H1 (cell line): ENCODE measurements at regions not wholly inside any gene's neighbourhood (a gene's known extent, or its start where the extent isn't known, plus 50 kb on each side); places are given as distances from the start of the nearest gene placed in this dataset.

Experiments used
- CTCF ChIA-PET: fragments of 300-600 bp; sonication (Branson Sonifier 250); formaldehyde crosslinking; loops from one replicate; lab custom pipeline; 2021; ENCODE audit not compliant: partially characterized antibody; lab: Charles Lee
- POLR2A ChIA-PET: fragments of 300-600 bp; sonication (Branson Sonifier 250); formaldehyde crosslinking; loops from one replicate; lab custom pipeline; 2021; ENCODE audit warnings: inconsistent platforms; ENCODE audit not compliant: partially characterized antibody; lab: Charles Lee
- DNase-seq, 2 experiments: peaks; one replicate each; pipeline versions ENCODE4 v3.0.0 to v3.0.0-alpha.2; 2010 to 2022; ENCODE audit warnings: low spot score in 2 of 2, low read depth in 1 of 2, mixed read lengths in 1 of 2
- FAIRE-seq: peaks from 2 replicates; lab custom pipeline; 2011; peaks lifted over from hg19 to GRCh38; lab: Jason Lieb, UNC
- H2AFZ ChIP-seq: 2 replicates; pipeline ENCODE4 v1.8.1; 2012; ENCODE audit warnings: low read length, inconsistent platforms
- H2AK5ac ChIP-seq: 2 replicates; pipeline ENCODE4 v1.6.1; 2013; ENCODE audit warnings: low read depth, low read length
- H2BK120ac ChIP-seq: replicated peaks from 2 replicates; pipeline ENCODE3; 2013; ENCODE audit warnings: low read depth, low read length, inconsistent platforms
- H2BK12ac ChIP-seq: 2 replicates; pipeline ENCODE4 v1.6.1; 2013; ENCODE audit warnings: low read depth, low read length
- H2BK15ac ChIP-seq: 2 replicates; pipeline ENCODE4 v1.6.1; 2013; ENCODE audit warnings: low read length
- H2BK20ac ChIP-seq: 2 replicates; pipeline ENCODE4 v1.6.1; 2013; ENCODE audit warnings: low read length
- H2BK5ac ChIP-seq: 2 replicates; pipeline ENCODE4 v1.6.1; 2013; ENCODE audit warnings: low read depth, low read length
- H3K14ac ChIP-seq: 2 replicates; pipeline ENCODE4 v1.6.1; 2013; ENCODE audit warnings: inconsistent platforms; ENCODE audit not compliant: insufficient read length
- H3K18ac ChIP-seq: 2 replicates; pipeline ENCODE4 v1.6.1; 2013; ENCODE audit warnings: low read length; ENCODE audit errors: extremely low read depth
- H3K23ac ChIP-seq: 2 replicates; pipeline ENCODE4 v1.6.1; 2013; ENCODE audit warnings: inconsistent platforms; ENCODE audit not compliant: insufficient read length
- H3K23me2 ChIP-seq: 2 replicates; pipeline ENCODE4 v1.6.1; 2013; ENCODE audit warnings: low read depth, low read length
- H3K27ac ChIP-seq: 2 replicates; pipeline ENCODE4 v1.6.1; 2011; ENCODE audit warnings: low read depth, low read length, inconsistent platforms
- H3K27me3 ChIP-seq, 4 experiments: replicated peaks in 1 of 4; 1 replicate in 1 of 4; 2 replicates in 3 of 4; pipeline versions ENCODE4 v1.6.1 to v1.8.1; 2011 to 2013; ENCODE audit warnings: low read length in 3 of 4, mild to moderate bottlenecking in 3 of 4, inconsistent platforms in 2 of 4, mixed read lengths in 2 of 4, moderate library complexity in 1 of 4; ENCODE audit not compliant: control insufficient read depth in 3 of 4, insufficient read depth in 3 of 4; ENCODE audit errors: extremely low read depth in 1 of 4
- H3K36me3 ChIP-seq, 4 experiments: 2 replicates each; pipeline versions ENCODE4 v1.6.1 to v1.8.1; 2011 to 2013; ENCODE audit warnings: mild to moderate bottlenecking in 4 of 4, low read length in 3 of 4, moderate library complexity in 2 of 4, control low read depth in 1 of 4, inconsistent platforms in 1 of 4; ENCODE audit not compliant: insufficient read depth in 4 of 4, control insufficient read depth in 2 of 4
- H3K4ac ChIP-seq: replicated peaks from 2 replicates; pipeline ENCODE3; 2013; ENCODE audit warnings: low read length, low read depth, mixed read lengths, inconsistent platforms; ENCODE audit not compliant: insufficient read length
- H3K4me1 ChIP-seq, 4 experiments: replicated peaks in 1 of 4; 1 replicate in 1 of 4; 2 replicates in 3 of 4; pipeline versions ENCODE4 v1.6.1 to v1.8.1; 2011 to 2013; ENCODE audit warnings: low read length in 3 of 4, inconsistent platforms in 2 of 4, mixed read lengths in 1 of 4; ENCODE audit not compliant: insufficient read depth in 4 of 4, control insufficient read depth in 3 of 4
- H3K4me2 ChIP-seq, 2 experiments: 2 replicates each; pipeline versions ENCODE4 v1.6.1 to v1.8.1; 2011 to 2013; ENCODE audit warnings: low read depth in 2 of 2, low read length in 2 of 2, control low read depth in 1 of 2, inconsistent platforms in 1 of 2, mild to moderate bottlenecking in 1 of 2; ENCODE audit not compliant: insufficient read depth in 1 of 2
- H3K4me3 ChIP-seq, 4 experiments: fragments of 200-600, 300-600 bp in 1 of 4; sonication (generic), shearing (Covaris generic), sonication (Bioruptor Twin) in 1 of 4; 2 replicates each; pipeline versions ENCODE4 v1.5.1 to v1.8.1; 2011 to 2016; ENCODE audit warnings: low read length in 4 of 4, low read depth in 3 of 4, control low read depth in 2 of 4, inconsistent platforms in 2 of 4, mild to moderate bottlenecking in 2 of 4, mixed read lengths in 1 of 4, moderate library complexity in 1 of 4; ENCODE audit not compliant: insufficient read depth in 2 of 4; ENCODE audit errors: extremely low read depth in 1 of 4
- H3K56ac ChIP-seq: replicated peaks from 2 replicates; pipeline ENCODE3; 2013; ENCODE audit warnings: low read depth, mild to moderate bottlenecking, mixed read lengths, low read length, inconsistent platforms; ENCODE audit not compliant: insufficient read length
- H3K79me1 ChIP-seq: 2 replicates; pipeline ENCODE4 v1.6.1; 2013; ENCODE audit warnings: low read depth, low read length, control low read depth
- H3K79me2 ChIP-seq, 2 experiments: 2 replicates each; pipeline versions ENCODE4 v1.6.1 to v1.8.1; 2012 to 2013; ENCODE audit warnings: low read length in 2 of 2, mild to moderate bottlenecking in 2 of 2, inconsistent platforms in 1 of 2; ENCODE audit not compliant: insufficient read depth in 2 of 2, control insufficient read depth in 1 of 2
- H3K9ac ChIP-seq, 4 experiments: replicated peaks in 1 of 4; 1 replicate in 1 of 4; 2 replicates in 3 of 4; pipeline versions ENCODE4 v1.6.1 to v1.8.1; 2011 to 2013; ENCODE audit warnings: low read depth in 3 of 4, low read length in 3 of 4, control low read depth in 2 of 4, mild to moderate bottlenecking in 2 of 4, moderate library complexity in 2 of 4, inconsistent platforms in 1 of 4; ENCODE audit errors: extremely low read depth in 1 of 4
- H3K9me3 ChIP-seq, 2 experiments: 2 replicates each; pipeline versions ENCODE4 v1.6.1 to v1.8.1; 2012 to 2013; ENCODE audit warnings: mild to moderate bottlenecking in 2 of 2, moderate library complexity in 2 of 2, control low read depth in 1 of 2, inconsistent platforms in 1 of 2, low read depth in 1 of 2, low read length in 1 of 2, mixed read lengths in 1 of 2; ENCODE audit not compliant: insufficient read depth in 2 of 2
- H4K20me1 ChIP-seq, 2 experiments: replicated peaks in 1 of 2; 2 replicates each; pipeline versions ENCODE3 to v1.8.1; 2011 to 2013; ENCODE audit warnings: inconsistent platforms in 2 of 2, low read length in 2 of 2, mild to moderate bottlenecking in 1 of 2; ENCODE audit not compliant: insufficient read depth in 2 of 2, control insufficient read depth in 1 of 2
- H4K5ac ChIP-seq: 2 replicates; pipeline ENCODE4 v1.6.1; 2013; ENCODE audit warnings: low read length, low read depth, mixed read lengths, inconsistent platforms; ENCODE audit not compliant: insufficient read length
- H4K8ac ChIP-seq: 2 replicates; pipeline ENCODE4 v1.8.0; 2013; ENCODE audit warnings: mild to moderate bottlenecking, moderate library complexity, low read length, inconsistent platforms; ENCODE audit not compliant: insufficient read depth; ENCODE audit errors: extremely low read depth
- H4K91ac ChIP-seq: replicated peaks from 2 replicates; pipeline ENCODE3; 2013; ENCODE audit warnings: low read length, mixed read lengths, inconsistent platforms; ENCODE audit not compliant: insufficient read length
- BACH1 ChIP-seq: IDR thresholded peaks from 2 replicates; pipeline ENCODE4 v1.6.1; 2012; ENCODE audit warnings: low read length, improper control_type of control experiment
- CHD1 ChIP-seq: IDR thresholded peaks from 2 replicates; pipeline ENCODE4 v1.6.1; 2012; ENCODE audit warnings: low read depth, low read length, improper control_type of control experiment
- CTBP2 ChIP-seq: IDR thresholded peaks from 2 replicates; pipeline ENCODE4 v1.7.0; 2011; ENCODE audit warnings: borderline replicate concordance, mild to moderate bottlenecking, moderate library complexity, mixed read lengths, low read length; ENCODE audit not compliant: insufficient read depth, insufficient read length
- CTCF ChIP-seq, 3 experiments: IDR thresholded peaks; 1 replicate in 2 of 3; 2 replicates in 1 of 3; pipeline versions ENCODE4 v1.5.1 to v1.6.1; 2011; ENCODE audit warnings: low read length in 3 of 3, mild to moderate bottlenecking in 3 of 3, inconsistent platforms in 2 of 3, low read depth in 1 of 3, moderate library complexity in 1 of 3; ENCODE audit not compliant: insufficient read depth in 1 of 3; ENCODE audit errors: control extremely low read depth in 1 of 3
- EGR1 ChIP-seq: IDR thresholded peaks from 2 replicates; pipeline ENCODE4 v1.6.1; 2011; ENCODE audit warnings: low read depth, low read length, borderline replicate concordance
- GTF2F1 ChIP-seq: IDR thresholded peaks from 2 replicates; pipeline ENCODE4 v1.6.1; 2012; ENCODE audit warnings: low read depth, low read length, improper control_type of control experiment, borderline replicate concordance
- KDM4A ChIP-seq: IDR thresholded peaks from one replicate; pipeline ENCODE4 v1.7.1; 2012; ENCODE audit warnings: low read depth, mild to moderate bottlenecking, moderate library complexity, low read length, inconsistent platforms; ENCODE audit not compliant: severe bottlenecking
- KDM5A ChIP-seq: fragments of 200-600 bp; IDR thresholded peaks from 2 replicates; pipeline ENCODE4 v1.7.1; 2012; ENCODE audit warnings: mild to moderate bottlenecking, low read length, inconsistent platforms, mixed read lengths
- POLR2AphosphoS5 ChIP-seq: IDR thresholded peaks from 2 replicates; pipeline ENCODE4 v1.6.1; 2011; ENCODE audit warnings: low read depth, low read length
- POU5F1 ChIP-seq: IDR thresholded peaks from 2 replicates; pipeline ENCODE4 v1.6.1; 2011; ENCODE audit warnings: low read depth, mild to moderate bottlenecking, low read length, moderate library complexity
- RAD21 ChIP-seq, 2 experiments: IDR thresholded peaks in 1 of 2; conservative IDR thresholded peaks in 1 of 2; 2 replicates each; pipeline ENCODE4 v1.6.1; 2011; ENCODE audit warnings: low read depth in 2 of 2, low read length in 2 of 2, improper control_type of control experiment in 1 of 2, inconsistent platforms in 1 of 2, mild to moderate bottlenecking in 1 of 2, moderate library complexity in 1 of 2
- TEAD4 ChIP-seq: IDR thresholded peaks from 2 replicates; pipeline ENCODE4 v1.6.1; 2012; ENCODE audit warnings: low read depth, low read length, inconsistent platforms, mixed read lengths
- YY1 ChIP-seq: IDR thresholded peaks from 2 replicates; pipeline ENCODE4 v1.6.1; 2011; ENCODE audit warnings: low read depth, mild to moderate bottlenecking, low read length
- WGBS, 2 experiments: shearing (Covaris generic) in 1 of 2; methylation state at CpG; one replicate each; pipeline versions ENCODE4 v1.1.6 to v1.1.7; 2013 to 2015; ENCODE audit warnings: low lambda C conversion rate in 2 of 2, mixed read lengths in 2 of 2, inconsistent platforms in 1 of 2, low coverage in 1 of 2, missing lambda C conversion rate in 1 of 2; ENCODE audit not compliant: insufficient replicate concordance in 2 of 2, insufficient coverage in 1 of 2, insufficient read length in 1 of 2; ENCODE audit errors: extremely low coverage in 1 of 2, missing lambda C conversion rate in 1 of 2; 5-methylcytosine and 5-hydroxymethylcytosine counted together

- 92% methylated on average over 1 of the region's 1 CpG; no CpG with 5 or more reads in 1 of the 2 experiments for WGBS, 2 experiments
- Histone ChIP-seq H3K27me3 (peaks cover 0 to 2% (median 0%) of the 10 kb centered on the region in 4 experiments; a peak in 1 of 7 replicates), H3K4me1 (no peaks in the 10 kb centered on the region), H2BK20ac (no peak overlapping the region), H3K4ac (no peak overlapping the region), H3K79me2 (no peaks in the 10 kb centered on the region), H3K9me3 (no peaks in the 10 kb centered on the region), H3K27ac (no peak overlapping the region), H3K56ac (no peak overlapping the region), H3K4me2 (no peak overlapping the region), H4K8ac (no peak overlapping the region), H2BK15ac (no peak overlapping the region), H4K5ac (no peak overlapping the region), H3K23me2 (no peaks in the 10 kb centered on the region), H2AK5ac (no peak overlapping the region), H3K14ac (no peak overlapping the region), H3K18ac (no peak overlapping the region), H2BK5ac (no peak overlapping the region), H2BK12ac (no peak overlapping the region), H2AFZ (no peak overlapping the region), H3K4me3 (no peak overlapping the region), H4K20me1 (no peaks in the 10 kb centered on the region), H4K91ac (no peak overlapping the region), H3K9ac (no peak overlapping the region), H3K36me3 (no peaks in the 10 kb centered on the region), H3K23ac (no peak overlapping the region), H2BK120ac (no peak overlapping the region), H3K79me1 (no peaks in the 10 kb centered on the region)
- FAIRE-seq (no peak), DNase-seq (no peak)
- ChIA-PET CTCF (no interaction called here), POLR2A (no interaction called here)
- TF ChIP-seq GTF2F1 (no peak), POLR2AphosphoS5 (no peak), CHD1 (no peak), BACH1 (no peak), YY1 (no peak), CTCF (IDR thresholded peaks at IDR 0.05; ENCODE audit: control extremely low read depth in 1 of 3, insufficient read depth in 1 of 3, low read depth in 1 of 3, low read length in 3 of 3) (no peak), POU5F1 (no peak), CTBP2 (no peak), RAD21 (IDR thresholded peaks at IDR 0.05 in 1 of 2, conservative IDR thresholded peaks at IDR 0.05 in 1 of 2; ENCODE audit: low read depth in 2 of 2, low read length in 2 of 2) (no peak), TEAD4 (no peak), KDM5A (no peak), EGR1 (no peak), KDM4A (no peak)
These were observed 83.5 kb downstream of the SLITRK1 start for GRCh38 chr13:83798731-83799130.
